ENCODE measurements at regions not wholly inside any gene's neighbourhood (a gene's known extent, or its start where the extent isn't known, plus 50 kb on each side); places are given as distances from the start of the nearest gene placed in this dataset.

GRCh38 chr6:21999012-21999528 lies 297.8 kb downstream of the PRL start:
- TF ChIP-seq EZH2 (IDR thresholded peaks at IDR 0.05; ENCODE audit: insufficient read depth, low read length): no peak
- Histone ChIP-seq H3K27me3 (ENCODE audit: insufficient read depth, low read length) (no peaks in the 10 kb centered on the region), H3K9me3 (ENCODE audit: insufficient read depth, low read depth, low read length) (no peaks in the 10 kb centered on the region), H3K9ac (ENCODE audit: low read length) (no peak overlapping the region), H3K27ac (ENCODE audit: low read depth, low read length) (peak overlapping the region; percentile 61), H2AFZ (ENCODE audit: low read depth, low read length) (no peak overlapping the region), H4K20me1 (ENCODE audit: insufficient read depth, low read length) (no peaks in the 10 kb centered on the region), H3K36me3 (ENCODE audit: insufficient read depth, low read length) (no peaks in the 10 kb centered on the region), H3K4me1 (ENCODE audit: insufficient read depth, low read length) (peaks cover 37% of the 10 kb centered on the region), H3K4me2 (ENCODE audit: low read length) (peak overlapping the region; percentile 41), H3K4me3 (ENCODE audit: insufficient read depth, low read depth, low read length) (no peak overlapping the region), H3K79me2 (ENCODE audit: insufficient read depth, low read length) (no peaks in the 10 kb centered on the region)
- DNase-seq (ENCODE audit: low read depth) (peak; percentile 86), FAIRE-seq (peak; percentile 76)
- Mint-ChIP-seq H3K4me1 (ENCODE audit: low read depth, unreplicated experiment) (peaks cover 69% of the 10 kb centered on the region), H3K27ac (ENCODE audit: unreplicated experiment) (peak overlapping the region; percentile 92), H3K27me3 (ENCODE audit: low read depth, unreplicated experiment) (no peaks in the 10 kb centered on the region), H3K4me3 (ENCODE audit: unreplicated experiment) (no peak overlapping the region), H3K9me3 (ENCODE audit: unreplicated experiment) (no peaks in the 10 kb centered on the region), H3K36me3 (ENCODE audit: low read depth, unreplicated experiment) (no peaks in the 10 kb centered on the region)

GRCh38 chr6:21999741-22000140 lies 297.1 kb downstream of the PRL start:
- no peak overlapping the region for H3K9ac ChIP-seq (ENCODE audit: low read length)
- H3K27me3 Mint-ChIP-seq (ENCODE audit: low read depth, unreplicated experiment): no peaks in the 10 kb centered on the region
- H3K27me3 ChIP-seq (ENCODE audit: insufficient read depth, low read length): no peaks in the 10 kb centered on the region
- H3K4me3 ChIP-seq (ENCODE audit: insufficient read depth, low read depth, low read length): no peak overlapping the region
- no peaks in the 10 kb centered on the region for H3K79me2 ChIP-seq (ENCODE audit: insufficient read depth, low read length)
- no peak for DNase-seq (ENCODE audit: low read depth)
- no peaks in the 10 kb centered on the region for H3K36me3 Mint-ChIP-seq (ENCODE audit: low read depth, unreplicated experiment)
- H3K9me3 Mint-ChIP-seq (ENCODE audit: unreplicated experiment): no peaks in the 10 kb centered on the region
- TF ChIP-seq CTCF (IDR thresholded peaks at IDR 0.05; ENCODE audit: insufficient read depth, low read depth, low read length) (no peak), EZH2 (IDR thresholded peaks at IDR 0.05; ENCODE audit: insufficient read depth, low read length) (no peak)
- H3K4me1 ChIP-seq (ENCODE audit: insufficient read depth, low read length): peaks cover 37% of the 10 kb centered on the region
- no peak overlapping the region for H2AFZ ChIP-seq (ENCODE audit: low read depth, low read length)
- peak overlapping the region; percentile 41 for H3K4me2 ChIP-seq (ENCODE audit: low read length)
- H3K27ac ChIP-seq (ENCODE audit: low read depth, low read length): peak overlapping the region; percentile 61
- no peak for FAIRE-seq
- no peaks in the 10 kb centered on the region for H4K20me1 ChIP-seq (ENCODE audit: insufficient read depth, low read length)
- no peak overlapping the region for H3K4me3 Mint-ChIP-seq (ENCODE audit: unreplicated experiment)
- peaks cover 68% of the 10 kb centered on the region for H3K4me1 Mint-ChIP-seq (ENCODE audit: low read depth, unreplicated experiment)
- no peaks in the 10 kb centered on the region for H3K36me3 ChIP-seq (ENCODE audit: insufficient read depth, low read length)
- H3K9me3 ChIP-seq (ENCODE audit: insufficient read depth, low read depth, low read length): no peaks in the 10 kb centered on the region
- H3K27ac Mint-ChIP-seq (ENCODE audit: unreplicated experiment): peak overlapping the region; percentile 92

- H3K36me3 ChIP-seq (ENCODE audit: insufficient read depth, low read length): no peaks in the 10 kb centered on the region
- H3K9me3 ChIP-seq (ENCODE audit: insufficient read depth, low read depth, low read length): no peaks in the 10 kb centered on the region
- peak overlapping the region; percentile 38 for H3K4me2 ChIP-seq (ENCODE audit: low read length)
- no peaks in the 10 kb centered on the region for H3K36me3 Mint-ChIP-seq (ENCODE audit: low read depth, unreplicated experiment)
- H3K4me3 Mint-ChIP-seq (ENCODE audit: unreplicated experiment): no peak overlapping the region
- no peaks in the 10 kb centered on the region for H3K27me3 Mint-ChIP-seq (ENCODE audit: low read depth, unreplicated experiment)
- peak overlapping the region; percentile 15 for H2AFZ ChIP-seq (ENCODE audit: low read depth, low read length)
- FAIRE-seq (no peak), DNase-seq (ENCODE audit: low read depth) (peak; percentile 68)
- H3K27ac ChIP-seq (ENCODE audit: low read depth, low read length): peak overlapping the region; percentile 46
- H3K4me1 ChIP-seq (ENCODE audit: insufficient read depth, low read length): peaks cover 35% of the 10 kb centered on the region
- H3K9me3 Mint-ChIP-seq (ENCODE audit: unreplicated experiment): no peaks in the 10 kb centered on the region
- no peaks in the 10 kb centered on the region for H3K27me3 ChIP-seq (ENCODE audit: insufficient read depth, low read length)
- H3K27ac Mint-ChIP-seq (ENCODE audit: unreplicated experiment): peak overlapping the region; percentile 22
- no peaks in the 10 kb centered on the region for H4K20me1 ChIP-seq (ENCODE audit: insufficient read depth, low read length)
- H3K9ac ChIP-seq (ENCODE audit: low read length): no peak overlapping the region
- TF ChIP-seq EZH2 (IDR thresholded peaks at IDR 0.05; ENCODE audit: insufficient read depth, low read length) (no peak), CTCF (IDR thresholded peaks at IDR 0.05; ENCODE audit: insufficient read depth, low read depth, low read length) (no peak)
- H3K4me1 Mint-ChIP-seq (ENCODE audit: low read depth, unreplicated experiment): peaks cover 57% of the 10 kb centered on the region
- H3K79me2 ChIP-seq (ENCODE audit: insufficient read depth, low read length): no peaks in the 10 kb centered on the region
- no peak overlapping the region for H3K4me3 ChIP-seq (ENCODE audit: insufficient read depth, low read depth, low read length)
Observed at GRCh38 chr6:22001396-22002027, 295.3 kb downstream of the PRL start.
